ENCODE measurements at regions not wholly inside any gene's neighbourhood (a gene's known extent, or its start where the extent isn't known, plus 50 kb on each side); places are given as distances from the start of the nearest gene placed in this dataset.
"Not testable (repeated sequence)": the region's sequence is repeated elsewhere in the genome, so short reads cannot be mapped to it uniquely, and the experiment has no call there.

DNA sequence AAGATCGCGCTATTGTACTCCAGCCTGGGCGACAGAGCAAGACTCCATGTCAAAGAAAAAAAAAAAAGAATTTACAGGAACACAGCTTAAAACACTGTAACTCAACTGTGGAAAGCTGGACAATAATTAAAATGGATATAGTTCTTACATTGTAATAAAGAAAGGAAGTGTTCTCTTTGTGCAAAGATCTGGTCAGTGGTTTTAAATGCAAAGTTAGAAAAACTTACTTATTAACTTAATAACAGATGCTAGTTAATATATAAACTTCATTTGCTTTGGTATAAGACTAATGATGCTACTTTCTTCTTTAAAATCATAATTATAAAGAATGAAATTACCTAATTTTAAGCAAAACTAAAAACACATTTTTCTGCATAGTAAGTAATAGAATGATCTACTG, 2024.1 kb upstream of the TENM3 start:
- no peak for DNase-seq (ENCODE audit: low spot score)

DNA sequence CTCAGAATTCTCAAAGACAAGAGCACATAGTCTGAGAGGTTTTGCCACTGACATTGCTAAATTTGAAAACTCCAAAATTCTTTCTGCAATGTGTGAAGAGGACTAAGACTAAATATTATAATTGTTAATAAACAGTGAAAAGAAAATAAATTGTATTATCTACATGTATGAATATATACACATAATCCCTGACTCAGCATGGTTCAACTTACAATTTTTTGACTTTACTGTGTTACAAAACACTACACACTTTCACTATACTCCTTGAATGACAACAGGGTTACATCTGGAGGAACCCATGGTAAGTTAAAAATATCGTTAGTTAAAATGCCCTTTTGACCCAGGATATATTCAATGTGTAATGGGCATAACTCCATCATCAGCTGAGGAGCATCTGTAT, 2017.2 kb upstream of the TENM3 start:
- no peak for DNase-seq (ENCODE audit: low spot score)

DNA sequence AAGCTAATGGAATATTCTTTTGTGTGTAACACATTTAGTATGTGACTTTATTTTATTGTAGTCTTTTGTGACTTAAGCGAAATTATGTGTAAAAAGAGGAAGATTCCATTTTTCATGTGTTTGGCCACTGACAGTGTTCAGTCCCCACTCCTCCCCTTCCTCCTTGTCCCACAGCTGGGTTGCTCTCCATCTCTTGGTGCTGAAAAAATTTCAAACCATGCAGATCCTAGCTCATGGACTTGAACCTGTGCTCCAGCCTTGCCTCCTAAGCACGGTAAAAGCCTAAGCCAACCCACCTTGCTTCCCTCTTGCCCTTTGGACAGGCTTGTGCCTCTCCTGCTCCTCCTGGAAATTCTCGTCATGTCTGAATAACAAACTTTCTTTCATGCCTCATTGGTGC, 2008.5 kb upstream of the TENM3 start:
- no peak for DNase-seq (ENCODE audit: low spot score)

DNA sequence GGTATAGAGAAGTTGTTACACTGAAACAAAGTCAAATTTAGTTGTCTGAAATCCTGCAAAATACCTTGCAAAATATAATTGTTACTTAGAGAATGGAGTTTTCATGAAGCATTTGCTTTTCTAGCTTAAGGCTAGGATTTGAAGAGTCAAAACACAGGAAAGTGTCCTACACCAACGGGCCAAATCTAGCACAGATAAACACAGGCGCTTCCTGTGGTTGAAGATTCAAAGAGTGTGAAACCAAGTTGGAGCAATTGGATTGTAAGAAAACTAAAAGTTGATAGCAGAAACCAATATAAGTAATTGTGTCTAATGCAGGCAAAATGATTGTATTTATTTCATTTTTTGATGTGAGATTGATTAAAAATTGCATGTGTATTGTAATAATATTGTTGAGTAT, 2002.5 kb upstream of the TENM3 start:
- no peak for DNase-seq (ENCODE audit: low spot score)

DNA sequence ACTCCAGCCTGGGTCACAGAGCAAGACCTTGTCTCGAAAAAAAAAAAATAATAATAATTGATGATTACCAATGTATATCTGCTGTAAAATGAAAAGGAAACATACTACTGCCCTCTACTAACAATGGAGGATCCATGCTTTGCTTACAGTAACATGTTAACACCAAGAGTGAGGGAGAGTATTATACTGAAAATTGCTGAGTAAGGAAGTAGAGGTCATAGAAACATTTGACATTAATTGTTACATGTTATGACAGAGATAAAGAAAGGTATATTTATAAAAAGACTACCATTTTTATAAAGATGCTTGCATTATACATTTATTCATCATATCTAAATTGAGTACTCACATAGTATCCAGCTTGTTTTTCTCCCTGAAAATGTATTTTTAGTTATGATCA, 1989.8 kb upstream of the TENM3 start:
- DNase-seq (ENCODE audit: low spot score) = no peak

DNA sequence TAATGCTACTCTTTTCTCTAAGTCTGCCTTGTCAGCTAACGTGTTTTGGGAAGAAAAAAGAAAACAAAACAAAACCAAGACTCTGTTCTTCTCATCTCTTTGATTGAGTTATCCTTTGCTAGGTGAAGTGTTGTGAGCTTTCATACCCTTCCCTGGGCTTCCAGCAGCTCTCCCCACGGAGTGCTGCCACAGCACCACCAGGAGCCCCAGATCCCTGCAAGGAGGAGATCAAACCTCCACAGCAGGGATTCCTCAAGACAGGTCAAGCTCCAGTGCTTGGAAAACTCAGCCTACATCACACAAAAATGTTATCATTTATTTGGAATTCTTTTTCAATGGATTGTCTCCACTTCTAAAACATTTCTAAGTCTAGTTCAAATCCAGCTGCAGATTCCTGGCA, 1981.9 kb upstream of the TENM3 start:
- DNase-seq (ENCODE audit: low spot score) = no peak

DNA sequence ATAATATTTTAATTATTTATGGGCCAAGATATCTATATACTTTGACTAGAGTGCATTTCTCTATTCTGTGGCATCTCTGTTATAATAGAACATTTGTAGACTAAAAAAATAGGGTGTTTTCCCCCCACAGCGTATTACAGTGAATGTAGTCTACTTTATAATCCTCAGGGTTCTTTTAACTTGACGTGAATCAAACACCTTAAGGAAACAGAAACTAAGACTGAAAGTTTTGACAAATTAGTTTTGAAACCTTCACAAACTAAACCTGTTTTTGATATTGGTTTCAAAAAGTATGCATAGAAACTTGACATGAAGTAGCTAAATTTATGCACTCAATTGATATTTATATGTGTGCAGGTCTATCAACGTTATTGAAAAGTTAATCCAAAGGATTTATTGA, 1963.1 kb upstream of the TENM3 start:
- no peak for DNase-seq (ENCODE audit: low spot score)

DNA sequence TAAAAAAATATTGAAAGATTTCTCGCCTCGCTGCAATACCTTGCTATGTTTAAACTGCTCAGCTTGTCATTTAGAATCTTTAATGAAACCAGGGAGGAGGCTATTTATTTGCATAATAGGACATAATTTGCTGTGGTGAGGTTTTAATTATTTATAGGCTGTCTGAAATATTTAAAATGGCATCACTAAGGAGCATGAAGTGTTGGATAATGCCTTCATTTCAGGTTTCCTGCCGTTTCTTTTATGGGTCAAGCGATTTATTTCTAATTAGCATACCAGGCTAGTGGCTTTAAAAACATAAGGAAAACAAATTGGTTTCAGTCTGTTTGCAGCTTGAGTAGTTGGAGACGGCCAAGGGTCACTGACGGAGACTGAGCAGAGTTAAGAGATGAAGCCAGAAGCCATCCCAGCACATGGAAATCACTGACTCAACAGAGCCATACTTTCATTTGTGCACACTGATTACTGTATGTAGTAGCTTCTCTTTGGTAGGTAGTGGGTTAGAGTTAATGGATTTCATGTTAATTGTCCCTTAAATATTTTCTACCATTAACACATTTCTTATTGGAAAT, 1962.4 kb upstream of the TENM3 start:
- peak; percentile 1 for DNase-seq (ENCODE audit: low spot score)

DNA sequence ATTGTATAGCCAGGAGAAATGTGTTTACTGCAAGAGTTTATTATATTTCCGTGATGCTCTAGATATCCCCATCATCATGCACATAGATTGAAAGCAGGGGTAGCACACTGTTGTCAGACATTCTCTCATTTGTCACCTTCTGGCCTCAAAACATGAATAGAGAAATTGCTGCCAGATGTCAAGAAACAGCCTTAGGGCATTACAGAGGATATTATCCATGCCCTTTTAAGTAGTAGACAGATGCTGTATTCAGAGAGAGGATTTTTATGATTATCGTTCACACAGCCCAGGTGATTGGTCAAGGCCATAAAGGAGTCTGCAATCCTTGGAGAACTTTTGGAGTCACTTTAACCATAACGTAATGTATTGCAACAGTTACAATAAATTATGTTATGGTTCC, 1961.5 kb upstream of the TENM3 start:
- peak; percentile 66 for DNase-seq (ENCODE audit: low spot score)

DNA sequence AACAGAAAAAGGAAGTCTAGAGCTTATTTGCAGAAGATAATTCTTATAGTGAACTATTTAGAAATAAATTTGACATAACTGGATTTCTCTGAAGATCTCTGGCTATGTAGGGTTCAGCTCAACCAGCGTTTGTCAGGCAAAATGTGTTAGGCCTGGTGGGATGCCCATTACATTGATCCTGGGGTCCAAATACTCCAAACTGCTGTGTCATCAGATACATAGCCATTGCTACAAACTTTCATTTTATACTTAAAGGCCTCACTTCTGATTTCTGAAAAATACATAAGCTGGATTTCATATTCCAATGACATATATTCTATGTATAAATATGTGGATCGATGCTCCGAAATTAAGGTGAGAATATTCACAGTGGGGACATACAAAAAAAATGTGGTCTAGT, 1958.9 kb upstream of the TENM3 start:
- DNase-seq (ENCODE audit: low spot score) = no peak

DNA sequence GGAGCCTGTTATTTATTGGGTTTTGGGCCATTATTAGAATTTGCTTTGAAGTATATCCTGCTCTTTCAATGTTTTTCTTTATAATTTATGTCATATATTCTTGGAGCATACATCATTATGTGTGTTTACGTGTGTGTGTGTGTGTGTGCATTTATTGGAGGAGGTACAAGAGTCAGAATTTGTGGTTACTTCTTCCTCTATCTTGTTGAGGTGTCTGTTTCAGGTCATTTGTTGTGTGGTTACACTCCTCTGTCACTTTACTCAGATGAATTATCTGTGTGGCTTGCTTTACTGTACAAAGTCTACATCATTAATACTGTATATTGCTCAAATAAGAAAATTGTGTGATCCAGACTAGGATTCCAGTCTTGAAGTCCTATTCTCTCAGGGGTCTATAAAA, 1957.4 kb upstream of the TENM3 start:
- no peak for DNase-seq (ENCODE audit: low spot score)

DNA sequence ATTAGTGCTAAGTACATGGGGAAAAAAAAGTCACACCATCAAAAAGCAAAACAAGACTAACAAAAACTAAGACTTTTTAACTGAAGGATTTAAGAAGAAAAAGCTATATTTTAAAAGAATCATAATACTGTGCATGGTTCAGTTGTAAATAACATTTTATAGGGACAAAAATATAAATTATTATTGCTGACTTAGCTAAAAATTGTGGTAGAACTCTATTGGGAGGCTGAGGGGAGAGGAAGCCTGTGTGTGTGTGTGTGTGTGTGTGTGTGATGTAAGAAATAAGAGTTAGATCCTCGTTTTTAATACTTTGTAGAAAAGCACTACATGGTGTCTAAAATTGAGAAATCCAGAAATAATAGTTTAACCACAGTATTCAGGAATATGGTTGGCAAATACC, 1950.9 kb upstream of the TENM3 start:
- no peak for DNase-seq (ENCODE audit: low spot score)

DNA sequence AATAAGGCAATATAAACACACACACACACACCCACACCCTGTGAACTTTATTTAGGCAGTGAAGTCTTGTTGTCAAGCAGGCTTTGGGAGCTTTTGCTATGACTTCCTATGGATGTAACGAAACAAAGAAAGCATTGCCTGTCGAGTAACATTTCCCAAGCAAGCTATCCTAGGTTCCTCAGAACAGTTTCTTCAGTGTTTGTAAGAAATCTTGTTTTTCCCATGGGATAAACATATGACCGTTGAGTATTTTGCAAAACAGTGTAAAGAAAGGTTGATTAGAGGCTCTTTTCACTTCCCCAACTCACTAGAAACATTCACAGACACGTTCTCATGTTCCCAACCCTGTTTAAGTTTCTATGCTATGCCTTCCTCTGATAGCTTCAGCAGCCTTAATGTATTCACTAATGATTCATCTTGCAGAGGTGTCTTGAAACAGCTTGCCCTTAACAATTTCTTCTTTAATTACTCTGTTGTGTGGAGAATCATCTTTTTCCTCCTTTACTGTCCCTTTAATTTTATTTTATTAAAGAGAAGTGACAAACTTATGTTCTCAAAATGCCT, 1947.1 kb upstream of the TENM3 start:
- no peak for DNase-seq (ENCODE audit: low spot score)

DNA sequence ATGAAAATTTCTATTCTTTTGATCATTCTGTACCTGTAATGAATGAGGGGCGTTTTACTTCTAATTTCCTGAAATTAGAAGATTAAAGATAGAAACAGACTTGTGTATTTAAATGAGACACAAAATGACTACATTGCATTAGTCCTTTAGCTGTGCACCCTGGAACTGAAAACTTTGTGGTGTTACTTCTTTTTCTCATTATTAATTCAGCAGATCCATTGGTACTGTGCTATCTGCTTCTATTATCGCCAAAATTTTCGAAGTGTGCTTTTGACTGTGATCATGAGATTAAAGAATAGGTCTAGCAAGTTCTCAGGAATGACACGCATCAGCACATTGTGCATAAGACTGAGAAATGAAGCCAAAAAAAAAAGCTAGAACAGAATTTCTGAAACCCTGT, 1938.9 kb upstream of the TENM3 start:
- DNase-seq (ENCODE audit: low spot score) = no peak

DNA sequence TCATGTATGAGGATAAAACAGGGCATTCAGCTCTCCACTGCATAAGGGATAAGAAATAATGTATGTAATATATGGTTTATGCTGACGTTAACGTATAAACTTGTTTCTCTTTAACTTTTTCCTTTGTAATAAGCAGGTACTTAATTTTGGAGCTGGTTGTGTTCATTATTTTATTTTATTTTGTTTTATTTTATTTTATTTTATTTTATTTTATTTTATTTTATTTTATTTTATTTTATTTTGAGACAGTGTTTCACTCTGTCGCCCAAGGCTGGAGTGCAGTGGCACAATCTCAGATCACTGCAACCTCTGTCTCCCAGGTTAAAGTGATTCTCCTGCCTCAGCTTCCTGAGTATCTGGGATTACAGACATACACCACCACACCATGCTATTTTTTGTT, 1932.6 kb upstream of the TENM3 start:
- no peak for DNase-seq (ENCODE audit: low spot score)

DNA sequence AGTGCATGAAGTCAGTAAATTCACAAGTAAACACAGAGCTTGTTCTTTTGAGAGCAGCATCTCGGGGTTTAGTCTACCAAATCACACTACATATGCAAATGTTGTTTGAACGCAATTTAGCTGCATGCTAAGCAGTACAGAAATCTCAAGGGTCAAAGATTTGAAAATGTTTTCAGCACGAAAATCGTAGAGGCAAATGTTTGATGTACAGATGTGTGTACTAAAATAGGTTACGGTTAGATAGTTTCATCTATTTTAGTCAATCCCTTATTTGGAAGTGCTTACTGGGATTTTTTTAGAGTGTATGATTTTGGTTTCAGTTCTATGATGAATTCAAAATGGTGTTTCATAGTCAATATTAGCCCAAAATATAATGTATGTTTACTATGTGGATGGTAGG, 1928.2 kb upstream of the TENM3 start:
- no peak for DNase-seq (ENCODE audit: low spot score)

DNA sequence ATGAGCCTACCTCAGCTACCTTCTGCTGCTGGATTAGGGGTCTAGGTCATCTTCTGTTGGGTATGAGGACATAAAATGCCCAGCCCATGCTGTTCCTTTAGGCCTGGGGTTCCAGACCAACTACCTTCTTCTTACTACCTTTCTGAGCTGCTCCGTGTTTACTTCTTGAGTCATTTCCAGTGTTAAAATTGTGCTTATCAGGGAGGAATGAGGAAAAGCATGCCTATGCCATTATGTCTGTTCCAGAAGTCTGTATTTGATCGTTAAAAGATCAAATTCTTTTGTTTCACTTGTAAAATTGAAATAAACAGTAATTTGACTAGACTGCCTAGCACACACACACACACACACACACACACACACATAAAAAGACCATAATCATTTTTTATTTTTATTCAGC, 1912.7 kb upstream of the TENM3 start:
- DNase-seq (ENCODE audit: low spot score) = no peak

DNA sequence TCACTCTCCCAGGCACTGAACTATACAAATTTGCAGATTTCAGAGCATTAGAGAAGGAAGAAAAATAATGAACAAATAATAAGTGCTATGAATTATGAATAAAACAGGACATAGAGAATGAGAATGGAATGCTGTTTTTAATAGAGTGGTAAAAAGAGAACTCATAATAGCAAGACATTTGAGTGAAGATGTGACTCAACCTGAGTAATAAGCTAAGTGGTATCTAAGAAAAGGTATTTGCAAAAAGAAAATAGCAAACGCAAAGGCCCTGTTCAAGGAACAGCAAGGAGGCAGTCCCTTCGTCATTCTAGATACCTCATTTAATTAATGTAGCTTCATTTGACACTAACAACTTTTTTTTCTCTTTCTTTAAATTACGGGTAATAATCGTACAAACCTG, 1910.0 kb upstream of the TENM3 start:
- DNase-seq (ENCODE audit: low spot score) = no peak

DNA sequence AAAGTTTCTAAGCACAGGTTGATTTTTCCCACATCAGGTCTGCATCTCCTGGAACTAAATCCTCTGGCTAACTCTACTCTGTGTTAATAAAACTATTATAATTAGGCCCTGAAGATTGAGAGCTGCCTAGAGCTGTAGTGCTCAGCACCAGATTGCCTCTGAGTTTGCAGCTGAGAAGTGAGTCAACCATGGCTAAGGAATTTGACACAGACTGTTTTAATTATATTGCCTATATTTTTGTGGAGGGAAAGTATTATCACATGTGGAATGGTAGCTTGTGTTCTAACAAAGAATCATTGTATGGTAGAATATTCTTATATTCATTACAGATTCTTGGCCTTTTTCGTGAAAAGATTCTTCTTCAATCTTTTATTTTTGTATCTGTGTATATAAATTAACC, 1907.6 kb upstream of the TENM3 start:
- DNase-seq (ENCODE audit: low spot score) = no peak

DNA sequence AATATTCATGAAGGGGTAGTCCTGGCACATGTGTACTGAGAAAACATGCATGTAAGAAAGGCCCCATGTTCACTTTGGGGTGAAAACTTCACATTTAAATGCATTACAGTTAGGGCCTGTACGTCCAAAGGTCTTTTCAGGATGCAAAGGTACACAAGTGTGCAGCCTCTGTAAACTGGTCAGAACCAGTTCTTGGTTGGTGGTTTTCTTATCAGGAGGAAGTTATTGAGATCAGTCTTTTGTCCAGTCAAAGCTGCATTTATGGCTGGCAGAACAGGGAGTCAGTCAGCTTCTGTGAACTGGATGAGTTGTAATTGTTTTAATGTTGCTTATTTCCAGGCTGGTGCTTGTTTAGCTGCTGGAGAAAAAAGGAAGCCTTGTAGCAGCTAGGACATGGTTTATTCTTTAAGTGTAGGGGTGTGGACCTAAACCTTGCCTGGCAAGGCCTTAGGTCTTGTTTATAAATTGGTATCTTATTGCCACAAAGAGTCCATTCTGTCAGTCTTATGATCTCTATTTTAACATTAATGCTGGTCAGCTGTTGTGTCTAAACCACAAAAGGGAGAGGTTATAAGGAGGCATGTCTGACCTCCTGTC, 1906.6 kb upstream of the TENM3 start:
- DNase-seq (ENCODE audit: low spot score) = no peak

DNA sequence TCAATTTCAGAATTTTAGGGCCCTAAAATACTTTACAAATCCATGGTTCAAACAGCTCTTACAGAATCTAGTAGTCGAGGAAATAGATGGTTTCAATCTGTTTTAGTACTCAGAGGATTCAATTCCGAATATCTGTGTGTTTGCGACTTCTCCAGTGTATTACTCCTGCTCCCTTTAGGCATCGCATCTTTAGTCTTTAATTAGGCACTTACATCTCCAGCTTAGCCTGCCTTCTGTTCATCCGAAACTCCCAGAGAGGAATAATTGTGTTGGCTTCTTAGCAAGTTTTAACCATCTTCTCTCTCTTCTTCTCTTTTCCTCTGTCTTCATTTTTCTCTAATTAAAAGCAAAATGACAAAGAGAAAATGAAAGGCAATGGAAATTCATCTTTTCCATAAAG, 1901.3 kb upstream of the TENM3 start:
- DNase-seq (ENCODE audit: low spot score) = no peak

DNA sequence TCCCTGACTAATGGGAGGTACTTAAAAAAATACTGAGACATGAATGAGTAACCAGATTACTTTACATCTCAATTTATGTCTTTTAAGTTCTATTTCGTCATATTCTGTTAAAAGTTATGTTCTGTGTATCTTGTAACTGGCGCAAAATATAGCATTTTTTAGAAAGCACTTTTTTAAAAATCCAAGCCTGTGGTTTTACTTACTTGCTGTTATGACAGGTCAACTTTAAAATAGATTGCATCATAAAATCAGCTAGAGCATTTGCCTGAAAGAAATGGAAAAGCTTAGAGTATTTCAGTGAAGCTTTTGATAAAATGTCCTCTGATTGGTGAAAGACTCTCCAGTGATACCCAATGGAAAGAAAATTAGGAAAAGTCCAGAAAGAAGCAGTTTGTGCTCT, 1892.3 kb upstream of the TENM3 start:
- no peak for DNase-seq (ENCODE audit: low spot score)

DNA sequence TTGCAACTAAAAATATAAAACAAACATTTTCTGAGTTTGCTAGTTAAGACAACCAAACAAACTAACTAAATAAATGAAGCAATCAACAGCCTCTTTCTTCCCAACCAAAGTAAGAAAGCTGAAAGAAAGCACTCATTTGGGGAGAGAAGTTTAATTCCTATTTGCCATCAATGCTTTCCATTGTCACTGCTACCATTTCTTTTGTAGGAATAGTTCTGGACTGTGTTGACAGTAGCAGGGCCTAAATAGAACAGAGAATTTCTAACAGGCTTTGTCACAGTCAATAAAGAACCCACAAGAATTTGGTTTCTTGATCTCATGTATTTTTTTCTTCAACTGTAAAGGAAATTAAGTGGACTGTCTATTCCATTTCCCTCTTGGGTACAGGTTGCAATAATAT, 1886.4 kb upstream of the TENM3 start:
- no peak for DNase-seq (ENCODE audit: low spot score)

DNA sequence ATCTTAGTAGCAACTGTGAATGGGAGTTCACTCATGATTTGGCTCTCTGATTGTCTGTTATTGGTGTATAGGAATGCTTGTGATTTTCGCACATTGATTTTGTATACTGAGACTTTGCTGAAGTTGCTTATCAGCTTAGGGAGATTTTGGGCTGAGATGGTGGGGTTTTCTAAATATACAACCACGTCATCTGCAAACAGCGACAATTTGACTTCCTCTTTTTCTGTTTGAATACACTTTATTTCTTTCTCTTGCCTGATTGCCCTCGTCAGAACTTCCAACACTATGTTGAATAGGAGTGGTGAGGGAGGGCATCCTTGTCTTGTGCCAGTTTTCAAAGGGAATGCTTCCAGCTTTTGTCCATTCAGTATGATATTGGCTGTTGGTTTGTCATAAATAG, 1883.1 kb upstream of the TENM3 start:
- not testable (repeated sequence) for DNase-seq (ENCODE audit: low spot score)
